ENCODE measurements at regions not wholly inside any gene's neighbourhood (a gene's known extent, or its start where the extent isn't known, plus 50 kb on each side); places are given as distances from the start of the nearest gene placed in this dataset.

DNA sequence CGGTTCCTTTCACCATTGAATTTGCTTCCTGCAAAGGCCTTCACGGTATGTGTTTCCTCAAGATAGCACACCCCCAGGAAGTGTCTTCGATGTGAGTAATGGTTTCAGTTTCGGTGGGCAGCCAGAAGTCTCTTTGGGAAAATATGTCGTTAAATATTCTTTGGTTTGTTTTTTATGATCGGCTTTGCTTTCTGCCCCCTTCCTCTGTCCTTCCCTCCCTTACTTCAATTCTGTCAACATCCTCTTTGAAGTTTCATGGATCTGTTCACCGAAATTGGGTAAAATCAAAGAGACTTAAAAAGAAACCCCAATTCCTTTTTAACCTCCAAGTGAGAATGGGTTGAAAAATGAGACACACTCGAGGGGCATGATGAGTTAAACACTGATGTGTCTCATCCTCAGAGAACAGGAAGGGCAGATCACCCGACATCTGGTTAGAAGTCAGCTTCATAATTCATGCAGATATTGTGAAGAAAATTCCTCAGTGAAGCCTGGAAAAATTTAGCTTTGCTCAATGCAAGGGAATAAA, 170.8 kb upstream of the HABP2 start:
- H3K27ac ChIP-seq = peak overlapping the region; percentile 94
- DNase-seq (ENCODE audit: low read depth in 1 of 2, low spot score in 2 of 2) = peak; percentile 50 to 59
- peak overlapping the region; percentile 29 for H3K4me3 ChIP-seq
- no peaks in the 10 kb centered on the region for H3K27me3 ChIP-seq (replicated peaks)
- no peaks in the 10 kb centered on the region for H3K36me3 ChIP-seq
- H3K9me3 ChIP-seq (replicated peaks) = no peaks in the 10 kb centered on the region
- peaks cover 51% of the 10 kb centered on the region for H3K4me1 ChIP-seq (replicated peaks)

- Histone ChIP-seq H3K27me3 (replicated peaks) (no peaks in the 10 kb centered on the region), H3K4me1 (replicated peaks) (peaks cover 51% of the 10 kb centered on the region), H3K4me3 (no peak overlapping the region), H3K9me3 (replicated peaks) (no peaks in the 10 kb centered on the region), H3K36me3 (no peaks in the 10 kb centered on the region), H3K27ac (peak overlapping the region; percentile 94)
- peak in 1 of 2 experiments; percentile 15 for DNase-seq (ENCODE audit: low read depth in 1 of 2, low spot score in 2 of 2)
Observed at GRCh38 chr10:113382691-113383090, 170.2 kb upstream of the HABP2 start.

GRCh38 chr10:113384181-113384580, 168.7 kb upstream of the HABP2 start:
- H3K36me3 ChIP-seq = no peaks in the 10 kb centered on the region
- no peak overlapping the region for H3K4me3 ChIP-seq
- no peaks in the 10 kb centered on the region for H3K9me3 ChIP-seq (replicated peaks)
- peak overlapping the region; percentile 27 for H3K27ac ChIP-seq
- peaks cover 51% of the 10 kb centered on the region for H3K4me1 ChIP-seq (replicated peaks)
- DNase-seq (ENCODE audit: low read depth in 1 of 2, low spot score in 2 of 2) = peak in 1 of 2 experiments; percentile 45
- no peaks in the 10 kb centered on the region for H3K27me3 ChIP-seq (replicated peaks)

DNA sequence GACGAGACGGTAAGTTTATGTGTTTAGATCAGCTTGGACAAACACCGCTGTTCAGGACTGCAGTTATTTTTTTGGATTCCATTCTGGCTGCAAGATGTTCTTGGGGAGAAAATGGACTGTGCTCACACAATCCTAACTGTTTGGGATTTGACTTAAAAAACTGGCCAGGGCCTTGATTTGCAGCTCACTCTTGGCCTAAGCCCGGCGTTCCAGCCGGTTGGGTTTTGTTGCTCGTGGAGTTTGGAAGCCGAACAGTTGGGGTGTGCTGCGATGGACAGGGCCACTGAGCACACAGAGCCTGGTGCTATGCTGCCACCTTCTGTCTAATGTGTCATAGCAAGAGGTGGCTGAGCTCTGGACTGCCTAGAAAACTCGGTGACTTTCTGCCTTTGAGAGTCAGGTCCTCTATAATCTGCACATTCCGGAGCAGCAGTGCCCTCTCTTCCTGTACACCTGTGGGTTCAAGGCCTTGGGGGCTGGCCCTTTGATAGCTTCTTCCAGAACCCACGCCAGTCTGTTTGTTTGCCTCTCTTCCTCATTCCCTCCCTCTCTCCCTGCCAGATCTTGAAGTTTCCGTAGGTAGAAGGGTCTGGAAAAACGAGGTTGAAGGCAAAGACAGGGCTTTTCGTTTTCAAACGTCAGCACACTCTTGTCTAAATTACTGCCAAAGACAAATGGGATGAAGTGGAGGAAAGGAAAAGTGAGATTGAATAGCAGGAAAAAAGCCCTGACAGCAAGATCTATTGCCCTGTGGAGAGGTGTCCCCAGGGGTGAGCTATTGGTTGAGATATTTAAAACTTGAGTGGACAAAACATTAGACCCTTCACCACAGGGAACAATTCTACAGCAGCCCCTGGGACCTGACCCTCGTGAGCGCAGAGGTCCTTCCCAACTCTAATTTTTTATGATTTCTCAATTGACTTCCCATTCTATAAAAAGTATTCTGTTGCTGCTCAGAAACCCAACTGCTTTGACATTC, 167.5 kb upstream of the HABP2 start:
- Histone ChIP-seq H3K27ac (no peak overlapping the region), H3K4me3 (no peak overlapping the region), H3K4me1 (replicated peaks) (peaks cover 51% of the 10 kb centered on the region), H3K27me3 (replicated peaks) (no peaks in the 10 kb centered on the region), H3K9me3 (replicated peaks) (no peaks in the 10 kb centered on the region), H3K36me3 (no peaks in the 10 kb centered on the region)
- peak; percentile 82 to 85 for DNase-seq (ENCODE audit: low read depth in 1 of 2, low spot score in 2 of 2)

DNA sequence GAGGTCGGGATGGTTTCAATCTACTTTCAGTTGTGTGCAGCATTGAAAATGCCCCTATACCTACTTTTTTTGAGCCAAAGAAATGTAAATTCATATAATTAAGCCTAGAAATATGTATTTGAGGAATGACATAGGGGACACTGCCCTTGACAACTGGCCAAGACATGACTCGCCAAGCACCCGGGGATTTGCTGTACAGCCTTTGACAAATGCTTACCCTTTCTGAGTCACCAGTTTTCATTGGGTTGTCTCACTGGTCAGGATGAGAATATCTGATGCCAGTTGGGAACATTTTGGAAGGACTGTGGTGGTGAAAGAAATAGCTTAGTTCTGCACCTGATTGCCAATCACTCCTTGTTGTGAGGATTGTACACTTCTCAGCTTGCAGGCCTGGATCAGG, 166.8 kb upstream of the HABP2 start:
- H3K27me3 ChIP-seq (replicated peaks) = no peaks in the 10 kb centered on the region
- peaks cover 53% of the 10 kb centered on the region for H3K4me1 ChIP-seq (replicated peaks)
- no peaks in the 10 kb centered on the region for H3K9me3 ChIP-seq (replicated peaks)
- peak in 1 of 2 experiments; percentile 16 for DNase-seq (ENCODE audit: low read depth in 1 of 2, low spot score in 2 of 2)
- H3K27ac ChIP-seq = no peak overlapping the region
- no peak overlapping the region for H3K4me3 ChIP-seq
- H3K36me3 ChIP-seq = no peaks in the 10 kb centered on the region

GRCh38 chr10:113389969-113390368, 162.9 kb upstream of the HABP2 start:
- Histone ChIP-seq H3K36me3 (no peaks in the 10 kb centered on the region), H3K4me1 (replicated peaks) (peaks cover 16% of the 10 kb centered on the region), H3K27ac (no peak overlapping the region), H3K27me3 (replicated peaks) (no peaks in the 10 kb centered on the region), H3K4me3 (no peak overlapping the region), H3K9me3 (replicated peaks) (no peaks in the 10 kb centered on the region)
- DNase-seq (ENCODE audit: low read depth in 1 of 2, low spot score in 2 of 2) = no peak

DNA sequence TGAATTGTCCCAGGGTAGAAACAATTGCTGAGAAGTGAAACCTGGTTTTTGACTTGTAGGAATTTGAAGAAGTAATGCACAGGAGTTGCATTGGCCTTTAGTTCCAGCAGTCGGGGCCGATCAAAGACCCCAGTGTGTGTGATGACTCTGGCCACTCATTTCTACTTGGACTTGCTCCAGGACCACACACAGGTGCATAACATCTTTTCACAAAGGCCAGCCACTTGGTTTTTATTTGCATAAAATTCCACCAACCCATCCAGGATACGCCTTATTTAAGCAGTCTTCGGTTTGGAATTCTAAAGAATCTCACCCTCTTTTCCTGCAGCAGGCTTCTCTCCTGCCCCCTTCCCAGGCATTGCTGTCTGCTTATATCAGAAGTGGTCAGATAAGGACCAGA, 162.0 kb upstream of the HABP2 start:
- Histone ChIP-seq H3K4me3 (no peak overlapping the region), H3K9me3 (replicated peaks) (no peaks in the 10 kb centered on the region), H3K27ac (no peak overlapping the region), H3K27me3 (replicated peaks) (no peaks in the 10 kb centered on the region), H3K4me1 (replicated peaks) (peaks cover 7% of the 10 kb centered on the region), H3K36me3 (no peaks in the 10 kb centered on the region)
- DNase-seq (ENCODE audit: low read depth in 1 of 2, low spot score in 2 of 2) = no peak

- no peak overlapping the region for H3K4me3 ChIP-seq
- no peak for DNase-seq (ENCODE audit: low read depth in 1 of 2, low spot score in 2 of 2)
- H3K27ac ChIP-seq = no peak overlapping the region
- 0 out of 2 replicates have a peak, but pooled peaks cover 7% of the 10 kb centered on the region for H3K27me3 ChIP-seq (replicated peaks)
- H3K36me3 ChIP-seq = no peaks in the 10 kb centered on the region
- H3K9me3 ChIP-seq (replicated peaks) = no peaks in the 10 kb centered on the region
- peaks cover 7% of the 10 kb centered on the region; the same call in 1 of the 2 replicates for H3K4me1 ChIP-seq (replicated peaks)
Observed at GRCh38 chr10:113397047-113397446, 155.8 kb upstream of the HABP2 start.

- no peak overlapping the region for H3K4me3 ChIP-seq
- H3K4me1 ChIP-seq (replicated peaks) = peaks cover 7% of the 10 kb centered on the region; the same call in 1 of the 2 replicates
- no peaks in the 10 kb centered on the region for H3K36me3 ChIP-seq
- no peak overlapping the region for H3K27ac ChIP-seq
- H3K9me3 ChIP-seq (replicated peaks) = no peaks in the 10 kb centered on the region
- 0 out of 2 replicates have a peak, but pooled peaks cover 9% of the 10 kb centered on the region for H3K27me3 ChIP-seq (replicated peaks)
- no peak for DNase-seq (ENCODE audit: low read depth in 1 of 2, low spot score in 2 of 2)
Observed at GRCh38 chr10:113399065-113399464, 153.8 kb upstream of the HABP2 start.

- Histone ChIP-seq H3K27me3 (replicated peaks) (0 out of 2 replicates have a peak, but pooled peaks cover 2% of the 10 kb centered on the region), H3K4me3 (no peak overlapping the region), H3K9me3 (replicated peaks) (no peaks in the 10 kb centered on the region), H3K36me3 (no peaks in the 10 kb centered on the region), H3K27ac (no peak overlapping the region), H3K4me1 (replicated peaks) (no peaks in the 10 kb centered on the region)
- no peak for DNase-seq (ENCODE audit: low read depth in 1 of 2, low spot score in 2 of 2)
Observed at GRCh38 chr10:113402602-113403001, 150.3 kb upstream of the HABP2 start.

- H3K4me1 ChIP-seq (replicated peaks) = no peaks in the 10 kb centered on the region
- DNase-seq (ENCODE audit: low read depth in 1 of 2, low spot score in 2 of 2) = no peak
- H3K9me3 ChIP-seq (replicated peaks) = no peaks in the 10 kb centered on the region
- no peaks in the 10 kb centered on the region for H3K36me3 ChIP-seq
- H3K27ac ChIP-seq = no peak overlapping the region
- H3K27me3 ChIP-seq (replicated peaks) = peaks cover 2% of the 10 kb centered on the region; the same call in 1 of the 2 replicates
- H3K4me3 ChIP-seq = no peak overlapping the region
Observed at GRCh38 chr10:113407218-113407617, 145.6 kb upstream of the HABP2 start.

DNA sequence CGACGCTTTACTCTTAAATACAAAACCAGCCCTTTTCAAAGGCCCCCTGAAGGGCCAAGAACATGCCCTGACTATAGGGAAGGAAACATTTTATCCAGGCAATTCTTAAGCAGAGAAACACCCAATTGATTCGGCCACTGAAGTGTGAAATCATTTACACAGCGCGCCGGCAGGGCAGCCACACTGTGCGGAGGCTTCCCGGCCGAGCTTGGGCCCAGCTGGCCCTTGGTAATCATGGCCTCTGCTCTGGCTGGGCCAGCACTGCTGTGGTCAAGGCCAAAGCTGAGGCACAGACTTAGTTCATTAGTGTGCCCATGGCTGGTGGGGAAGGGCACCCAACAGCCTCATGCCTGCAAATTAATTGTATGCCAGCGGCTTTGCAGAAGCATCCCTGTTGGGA, 143.7 kb upstream of the HABP2 start:
- no peaks in the 10 kb centered on the region for H3K36me3 ChIP-seq
- no peaks in the 10 kb centered on the region; the same call in 1 of the 2 replicates for H3K27me3 ChIP-seq (replicated peaks)
- no peaks in the 10 kb centered on the region for H3K4me1 ChIP-seq (replicated peaks)
- H3K27ac ChIP-seq = no peak overlapping the region
- DNase-seq (ENCODE audit: low read depth in 1 of 2, low spot score in 2 of 2) = no peak
- no peaks in the 10 kb centered on the region for H3K9me3 ChIP-seq (replicated peaks)
- H3K4me3 ChIP-seq = no peak overlapping the region

GRCh38 chr10:113410618-113411017, 142.2 kb upstream of the HABP2 start:
- no peak overlapping the region for H3K4me3 ChIP-seq
- H3K27me3 ChIP-seq (replicated peaks) = no peaks in the 10 kb centered on the region; the same call in 1 of the 2 replicates
- no peaks in the 10 kb centered on the region for H3K4me1 ChIP-seq (replicated peaks)
- H3K36me3 ChIP-seq = no peaks in the 10 kb centered on the region
- no peaks in the 10 kb centered on the region for H3K9me3 ChIP-seq (replicated peaks)
- DNase-seq (ENCODE audit: low read depth in 1 of 2, low spot score in 2 of 2) = no peak
- no peak overlapping the region for H3K27ac ChIP-seq

- H3K27me3 ChIP-seq (replicated peaks) = no peaks in the 10 kb centered on the region; the same call in 1 of the 2 replicates
- no peak for DNase-seq (ENCODE audit: low read depth in 1 of 2, low spot score in 2 of 2)
Observed at GRCh38 chr10:113411456-113411855, 141.4 kb upstream of the HABP2 start.

More at GRCh38 chr10:113411456-113411855, 141.4 kb upstream of the HABP2 start:
- H3K4me1 ChIP-seq (replicated peaks) = no peaks in the 10 kb centered on the region
- H3K36me3 ChIP-seq = no peaks in the 10 kb centered on the region
- H3K27ac ChIP-seq = no peak overlapping the region
- H3K9me3 ChIP-seq (replicated peaks) = no peaks in the 10 kb centered on the region
- H3K4me3 ChIP-seq = no peak overlapping the region

All from SJSA1 (cell line).